ENCODE measurements at regions not wholly inside any gene's neighbourhood (a gene's known extent, or its start where the extent isn't known, plus 50 kb on each side); places are given as distances from the start of the nearest gene placed in this dataset.

GRCh38 chr14:95424529-95424928 lies 91.9 kb downstream of the SYNE3 start:
- TF ChIP-seq CTCF (IDR thresholded peaks at IDR 0.05), result no peak
- no peak for TF ChIP-seq POLR2A (IDR thresholded peaks at IDR 0.05)

Measured in uterus (tissue), 2 donors.